ENCODE measurements at regions not wholly inside any gene's neighbourhood (a gene's known extent, or its start where the extent isn't known, plus 50 kb on each side); places are given as distances from the start of the nearest gene placed in this dataset.

DNA sequence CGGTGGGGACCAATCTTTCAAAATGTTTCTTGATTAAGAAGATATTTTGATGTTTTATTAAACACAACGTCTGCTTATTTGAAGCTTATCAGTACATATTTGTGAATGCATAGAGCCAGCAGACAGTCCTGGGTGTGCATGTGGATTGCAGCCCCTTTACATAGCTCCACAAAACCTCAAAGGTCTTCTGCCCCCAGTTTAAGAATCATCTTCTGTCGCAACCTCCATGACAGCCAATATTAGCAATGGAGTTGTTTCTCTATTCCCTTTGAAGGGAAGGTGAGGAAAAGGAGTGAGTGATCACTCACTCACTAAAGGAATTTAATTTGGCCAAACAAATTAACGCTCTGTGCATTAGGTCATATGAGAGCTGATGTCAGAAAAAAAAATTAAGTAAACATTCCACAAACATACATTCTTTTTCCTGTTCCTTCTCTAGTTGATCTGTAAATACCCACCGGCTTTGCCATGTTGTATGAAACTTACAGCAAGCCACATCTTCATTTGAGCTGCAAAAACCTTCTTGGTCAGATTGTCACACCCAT is 152.9 kb downstream of the SIM1 start:
- CTCF ChIA-PET: no interaction called here
- no peak for ATAC-seq (ENCODE audit: low read depth)

DNA sequence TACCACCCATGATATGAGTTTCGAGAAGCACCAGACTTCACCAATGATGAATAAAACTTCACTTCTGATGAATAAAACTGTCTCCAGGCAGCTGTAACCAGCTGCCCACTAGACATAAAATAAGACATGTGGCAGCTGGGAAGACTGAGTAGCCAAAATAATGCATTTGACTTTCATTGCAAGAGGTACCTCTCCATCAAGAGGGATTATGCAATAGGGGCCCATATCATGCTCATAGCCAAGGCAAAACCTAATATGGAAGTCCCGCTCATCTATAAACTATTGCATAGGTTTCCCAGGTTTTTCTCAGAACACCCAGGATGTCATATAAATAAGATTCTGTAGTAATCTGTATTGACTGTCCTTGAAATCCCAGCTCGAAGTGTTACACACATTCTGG is 155.5 kb downstream of the SIM1 start:
- Mint-ChIP-seq H3K27me3 (peaks cover 6% of the 10 kb centered on the region), H3K9me3 (ENCODE audit: insufficient read depth) (no peaks in the 10 kb centered on the region), H3K4me3 (no peak overlapping the region), H3K27ac (no peak overlapping the region), H3K4me1 (no peaks in the 10 kb centered on the region)
- Histone ChIP-seq H3K9me3 (ENCODE audit: control extremely low read depth in 1 of 3, control insufficient read depth in 2 of 3, insufficient read depth in 1 of 3, low read length in 2 of 3) (no peaks in the 10 kb centered on the region), H4K20me1 (ENCODE audit: control insufficient read depth, insufficient read depth, low read length, poor library complexity, severe bottlenecking) (no peaks in the 10 kb centered on the region), H3K4me2 (replicated peaks; ENCODE audit: low read depth, low read length, poor library complexity, severe bottlenecking) (no peak overlapping the region), H3K27me3 (replicated peaks in 1 of 4; ENCODE audit: control extremely low read depth in 1 of 4, control insufficient read depth in 3 of 4, insufficient read depth in 4 of 4, low read length in 3 of 4) (no peaks in the 10 kb centered on the region), H3K36me3 (replicated peaks in 1 of 2; ENCODE audit: control extremely low read depth in 1 of 2, control insufficient read depth in 1 of 2, extremely low read depth in 1 of 2, insufficient read depth in 2 of 2, low read length in 1 of 2) (no peaks in the 10 kb centered on the region), H3K79me2 (ENCODE audit: control insufficient read depth, insufficient read depth, low read length) (no peaks in the 10 kb centered on the region), H2AFZ (ENCODE audit: insufficient read depth, low read depth, low read length, poor library complexity, severe bottlenecking) (no peak overlapping the region), H3K4me3 (ENCODE audit: control extremely low read depth in 1 of 5, extremely low read depth in 1 of 5, insufficient read depth in 1 of 5, low read depth in 2 of 5, low read length in 4 of 5) (no peak overlapping the region), H3K4me1 (ENCODE audit: control insufficient read depth in 2 of 2, insufficient read depth in 2 of 2, low read length in 2 of 2) (no peaks in the 10 kb centered on the region), H3K27ac (ENCODE audit: low read length in 2 of 2) (no peak overlapping the region), H3K9ac (ENCODE audit: low read length) (no peak overlapping the region)
- ChIA-PET POLR2A (no interaction called here), CTCF (no interaction called here)
- TF ChIP-seq, protein P1, sequence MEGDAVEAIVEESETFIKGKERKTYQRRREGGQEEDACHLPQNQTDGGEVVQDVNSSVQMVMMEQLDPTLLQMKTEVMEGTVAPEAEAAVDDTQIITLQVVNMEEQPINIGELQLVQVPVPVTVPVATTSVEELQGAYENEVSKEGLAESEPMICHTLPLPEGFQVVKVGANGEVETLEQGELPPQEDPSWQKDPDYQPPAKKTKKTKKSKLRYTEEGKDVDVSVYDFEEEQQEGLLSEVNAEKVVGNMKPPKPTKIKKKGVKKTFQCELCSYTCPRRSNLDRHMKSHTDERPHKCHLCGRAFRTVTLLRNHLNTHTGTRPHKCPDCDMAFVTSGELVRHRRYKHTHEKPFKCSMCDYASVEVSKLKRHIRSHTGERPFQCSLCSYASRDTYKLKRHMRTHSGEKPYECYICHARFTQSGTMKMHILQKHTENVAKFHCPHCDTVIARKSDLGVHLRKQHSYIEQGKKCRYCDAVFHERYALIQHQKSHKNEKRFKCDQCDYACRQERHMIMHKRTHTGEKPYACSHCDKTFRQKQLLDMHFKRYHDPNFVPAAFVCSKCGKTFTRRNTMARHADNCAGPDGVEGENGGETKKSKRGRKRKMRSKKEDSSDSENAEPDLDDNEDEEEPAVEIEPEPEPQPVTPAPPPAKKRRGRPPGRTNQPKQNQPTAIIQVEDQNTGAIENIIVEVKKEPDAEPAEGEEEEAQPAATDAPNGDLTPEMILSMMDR (IDR thresholded peaks at IDR 0.05): no peak
- no peak for TF ChIP-seq EZH2 (IDR thresholded peaks at IDR 0.05; ENCODE audit: borderline replicate concordance, insufficient read depth, low read depth, low read length, poor library complexity, severe bottlenecking)
- DNase-seq: no peak
- intact Hi-C loops (cut with micrococcal nuclease): no loop called here
- WGBS (ENCODE audit: insufficient coverage): no CpG with 5 or more reads among the region's 3 CpGs
- no peak for ATAC-seq (ENCODE audit: low read depth)

More for the DNA sequence above, 152.9 kb downstream of the SIM1 start:
- Histone ChIP-seq H3K4me3 (ENCODE audit: control extremely low read depth in 1 of 5, extremely low read depth in 1 of 5, insufficient read depth in 1 of 5, low read depth in 2 of 5, low read length in 4 of 5) (no peak overlapping the region), H2AFZ (ENCODE audit: insufficient read depth, low read depth, low read length, poor library complexity, severe bottlenecking) (no peak overlapping the region), H3K27ac (ENCODE audit: low read length in 2 of 2) (no peak overlapping the region), H3K36me3 (replicated peaks in 1 of 2; ENCODE audit: control extremely low read depth in 1 of 2, control insufficient read depth in 1 of 2, extremely low read depth in 1 of 2, insufficient read depth in 2 of 2, low read length in 1 of 2) (no peaks in the 10 kb centered on the region), H3K4me1 (ENCODE audit: control insufficient read depth in 2 of 2, insufficient read depth in 2 of 2, low read length in 2 of 2) (no peaks in the 10 kb centered on the region), H3K79me2 (ENCODE audit: control insufficient read depth, insufficient read depth, low read length) (no peaks in the 10 kb centered on the region), H3K9me3 (ENCODE audit: control extremely low read depth in 1 of 3, control insufficient read depth in 2 of 3, insufficient read depth in 1 of 3, low read length in 2 of 3) (no peaks in the 10 kb centered on the region), H3K4me2 (replicated peaks; ENCODE audit: low read depth, low read length, poor library complexity, severe bottlenecking) (no peak overlapping the region), H3K27me3 (replicated peaks in 1 of 4; ENCODE audit: control extremely low read depth in 1 of 4, control insufficient read depth in 3 of 4, insufficient read depth in 4 of 4, low read length in 3 of 4) (no peaks in the 10 kb centered on the region), H3K9ac (ENCODE audit: low read length) (no peak overlapping the region), H4K20me1 (ENCODE audit: control insufficient read depth, insufficient read depth, low read length, poor library complexity, severe bottlenecking) (no peaks in the 10 kb centered on the region)
- Mint-ChIP-seq H3K27ac (no peak overlapping the region), H3K4me3 (no peak overlapping the region), H3K4me1 (no peaks in the 10 kb centered on the region), H3K9me3 (ENCODE audit: insufficient read depth) (no peaks in the 10 kb centered on the region), H3K27me3 (peaks cover 9% of the 10 kb centered on the region)
- TF ChIP-seq, protein P1 (IDR thresholded peaks at IDR 0.05): no peak
- TF ChIP-seq EZH2 (IDR thresholded peaks at IDR 0.05; ENCODE audit: borderline replicate concordance, insufficient read depth, low read depth, low read length, poor library complexity, severe bottlenecking): no peak
- POLR2A ChIA-PET: no interaction called here
- intact Hi-C loops (cut with micrococcal nuclease): no loop called here
- WGBS (ENCODE audit: insufficient coverage): no CpG with 5 or more reads among the region's 5 CpGs
- DNase-seq: no peak
